ENCODE measurements at regions not wholly inside any gene's neighbourhood (a gene's known extent, or its start where the extent isn't known, plus 50 kb on each side); places are given as distances from the start of the nearest gene placed in this dataset.
A peak's percentile ranks its signal among the peaks of the same experiment; 100 is the strongest.

DNA sequence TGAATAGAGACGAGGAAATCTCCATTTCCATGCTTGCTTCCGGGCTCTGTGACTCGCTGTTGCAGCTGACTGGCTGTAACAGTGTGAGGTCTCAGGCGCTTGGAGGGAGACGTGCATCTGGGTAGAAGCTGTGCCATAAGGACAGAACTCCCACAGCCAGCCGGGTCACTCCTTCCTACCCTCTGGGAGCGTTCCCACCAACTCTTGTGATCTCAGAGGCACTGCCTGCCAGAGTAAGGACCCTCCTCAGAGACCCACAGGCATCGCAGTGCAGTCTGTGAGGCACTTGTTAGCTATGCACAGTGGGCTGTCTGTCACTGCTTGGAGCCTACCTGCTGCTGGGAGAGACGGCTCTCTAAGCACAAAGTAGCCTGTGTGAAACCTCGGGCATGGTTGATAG is 203.4 kb upstream of the SEMA6A start:
- Histone ChIP-seq H3K23ac (ENCODE audit: insufficient read length, low read depth, low read length) (no peak overlapping the region), H2BK12ac (ENCODE audit: insufficient read length, low read depth, low read length) (no peak overlapping the region), H3K4ac (ENCODE audit: low read depth, low read length) (no peak overlapping the region), H3T11ph (ENCODE audit: low read length) (no peak overlapping the region), H2AK5ac (ENCODE audit: insufficient read length, low read length) (no peak overlapping the region), H3K18ac (ENCODE audit: insufficient read length, low read depth, low read length) (no peak overlapping the region), H2BK15ac (ENCODE audit: low read depth, low read length) (no peak overlapping the region), H3K27me3 (ENCODE audit: insufficient read depth, low read length) (no peaks in the 10 kb centered on the region), H2BK20ac (ENCODE audit: low read depth, low read length, poor library complexity, severe bottlenecking) (no peak overlapping the region), H3K79me1 (ENCODE audit: insufficient read depth, low read depth, low read length, poor library complexity, severe bottlenecking) (no peaks in the 10 kb centered on the region), H3K9ac (ENCODE audit: extremely low read depth, insufficient read length, low read length) (no peak overlapping the region), H2AFZ (ENCODE audit: low read length) (no peak overlapping the region), H3K14ac (ENCODE audit: insufficient read depth, low read length) (no peak overlapping the region; the same call in 1 of the 2 replicates), H3K56ac (ENCODE audit: insufficient read length, low read depth, low read length) (no peak overlapping the region), H3K79me2 (ENCODE audit: insufficient read depth, low read length) (no peaks in the 10 kb centered on the region), H3K9me3 (ENCODE audit: control insufficient read depth, low read depth, low read length) (no peaks in the 10 kb centered on the region), H4K8ac (replicated peaks; ENCODE audit: insufficient read length, low read depth, low read length) (no peak overlapping the region), H2BK5ac (ENCODE audit: insufficient read length, low read length) (no peak overlapping the region), H3K27ac (ENCODE audit: insufficient read length, low read depth, low read length) (peak overlapping the region; percentile 2), H3K23me2 (ENCODE audit: insufficient read length, low read depth, low read length, poor library complexity, severe bottlenecking) (no peaks in the 10 kb centered on the region), H3K4me1 (ENCODE audit: insufficient read depth, low read length) (peaks cover 5% of the 10 kb centered on the region), H4K91ac (ENCODE audit: insufficient read length, low read depth, low read length) (no peak overlapping the region), H4K5ac (ENCODE audit: insufficient read length, low read depth, low read length) (no peak overlapping the region), H2BK120ac (ENCODE audit: low read depth, low read length, poor library complexity, severe bottlenecking) (no peak overlapping the region), H3K4me2 (ENCODE audit: insufficient read depth, insufficient read length, low read length) (no peak overlapping the region), H4K20me1 (ENCODE audit: control insufficient read depth, insufficient read depth, insufficient read length) (no peaks in the 10 kb centered on the region)
- H3K27ac Mint-ChIP-seq: peak overlapping the region in 2 of 3 experiments; percentile 9 to 95; a peak in 4 of 7 replicates
- peaks cover 58 to 62% of the 10 kb centered on the region in 2 experiments for H3K4me1 Mint-ChIP-seq
- DNase-seq: peak; percentile 82
- H3K9me3 Mint-ChIP-seq: no peaks in the 10 kb centered on the region; a peak in 2 of 5 replicates
- no CpG with 5 or more reads among the region's 10 CpGs for WGBS (ENCODE audit: extremely low coverage, insufficient read length, low lambda C conversion rate)
- TF ChIP-seq, protein P1, sequence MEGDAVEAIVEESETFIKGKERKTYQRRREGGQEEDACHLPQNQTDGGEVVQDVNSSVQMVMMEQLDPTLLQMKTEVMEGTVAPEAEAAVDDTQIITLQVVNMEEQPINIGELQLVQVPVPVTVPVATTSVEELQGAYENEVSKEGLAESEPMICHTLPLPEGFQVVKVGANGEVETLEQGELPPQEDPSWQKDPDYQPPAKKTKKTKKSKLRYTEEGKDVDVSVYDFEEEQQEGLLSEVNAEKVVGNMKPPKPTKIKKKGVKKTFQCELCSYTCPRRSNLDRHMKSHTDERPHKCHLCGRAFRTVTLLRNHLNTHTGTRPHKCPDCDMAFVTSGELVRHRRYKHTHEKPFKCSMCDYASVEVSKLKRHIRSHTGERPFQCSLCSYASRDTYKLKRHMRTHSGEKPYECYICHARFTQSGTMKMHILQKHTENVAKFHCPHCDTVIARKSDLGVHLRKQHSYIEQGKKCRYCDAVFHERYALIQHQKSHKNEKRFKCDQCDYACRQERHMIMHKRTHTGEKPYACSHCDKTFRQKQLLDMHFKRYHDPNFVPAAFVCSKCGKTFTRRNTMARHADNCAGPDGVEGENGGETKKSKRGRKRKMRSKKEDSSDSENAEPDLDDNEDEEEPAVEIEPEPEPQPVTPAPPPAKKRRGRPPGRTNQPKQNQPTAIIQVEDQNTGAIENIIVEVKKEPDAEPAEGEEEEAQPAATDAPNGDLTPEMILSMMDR (conservative IDR thresholded peaks at IDR 0.05): no peak
- H3K36me3 Mint-ChIP-seq (ENCODE audit: insufficient read depth in 1 of 3, low read depth in 3 of 3): 0 out of 7 replicates have a peak, but pooled peaks cover 0 to 2% (median 0%) of the 10 kb centered on the region in 3 experiments
- no peaks in the 10 kb centered on the region; the same call in 1 of the 2 replicates for H3K27me3 Mint-ChIP-seq (ENCODE audit: low read depth)
- H3K4me3 Mint-ChIP-seq: no peak overlapping the region
